AML-193 (cell line): ENCODE measurements at regions not wholly inside any gene's neighbourhood (a gene's known extent, or its start where the extent isn't known, plus 50 kb on each side); places are given as distances from the start of the nearest gene placed in this dataset.
"Not testable (repeated sequence)": the region's sequence is repeated elsewhere in the genome, so short reads cannot be mapped to it uniquely, and the experiment has no call there.

ENCODE experiments used
- DNase-seq, 2 experiments: peaks; one replicate each; lab custom pipeline; 2025; lab: John Stamatoyannopoulos, UW

GRCh38 chr5:162796507-162796906 is 640.9 kb upstream of the CCNG1 start:
- DNase-seq = no peak

- DNase-seq = no peak
These were observed 637.1 kb upstream of the CCNG1 start for GRCh38 chr5:162800301-162800700.

- DNase-seq = no peak
These were observed 636.2 kb upstream of the CCNG1 start for GRCh38 chr5:162801235-162801634.

GRCh38 chr5:162806195-162806594 is 631.2 kb upstream of the CCNG1 start:
- no peak for DNase-seq

- DNase-seq = no peak
These were observed 626.3 kb upstream of the CCNG1 start for GRCh38 chr5:162811071-162811470.

- no peak for DNase-seq
These were observed 620.6 kb upstream of the CCNG1 start for GRCh38 chr5:162816816-162817215.

GRCh38 chr5:162817364-162817763 is 620.0 kb upstream of the CCNG1 start:
- no peak for DNase-seq

GRCh38 chr5:162821664-162822063 is 615.7 kb upstream of the CCNG1 start:
- DNase-seq = not testable (repeated sequence)

GRCh38 chr5:162824360-162824759 is 613.0 kb upstream of the CCNG1 start:
- no peak for DNase-seq

GRCh38 chr5:162837155-162837554 is 600.2 kb upstream of the CCNG1 start:
- DNase-seq = no peak

- no peak for DNase-seq
These were observed 594.7 kb upstream of the CCNG1 start for GRCh38 chr5:162842727-162843126.

- no peak for DNase-seq
These were observed 585.3 kb upstream of the CCNG1 start for GRCh38 chr5:162852134-162852533.

GRCh38 chr5:162858770-162859169 is 578.6 kb upstream of the CCNG1 start:
- no peak for DNase-seq

- DNase-seq = no peak
These were observed 566.4 kb upstream of the CCNG1 start for GRCh38 chr5:162870966-162871365.

- DNase-seq = no peak
These were observed 554.8 kb upstream of the CCNG1 start for GRCh38 chr5:162882629-162883028.

- no peak for DNase-seq
These were observed 550.7 kb upstream of the CCNG1 start for GRCh38 chr5:162886717-162887116.

- no peak for DNase-seq
These were observed 549.1 kb upstream of the CCNG1 start for GRCh38 chr5:162888268-162888667.

GRCh38 chr5:162911873-162912272 is 525.5 kb upstream of the CCNG1 start:
- no peak for DNase-seq

- no peak for DNase-seq
These were observed 521.0 kb upstream of the CCNG1 start for GRCh38 chr5:162916368-162916767.

- no peak for DNase-seq
These were observed 508.3 kb upstream of the CCNG1 start for GRCh38 chr5:162929104-162929503.

GRCh38 chr5:162931501-162931900 is 505.9 kb upstream of the CCNG1 start:
- no peak for DNase-seq

GRCh38 chr5:162939991-162940390 is 497.4 kb upstream of the CCNG1 start:
- no peak for DNase-seq

- no peak for DNase-seq
These were observed 488.7 kb upstream of the CCNG1 start for GRCh38 chr5:162948677-162949076.

GRCh38 chr5:162956570-162956969 is 480.8 kb upstream of the CCNG1 start:
- no peak for DNase-seq

GRCh38 chr5:162964144-162964543 is 473.3 kb upstream of the CCNG1 start:
- not testable (repeated sequence) for DNase-seq
